ENCODE measurements at regions not wholly inside any gene's neighbourhood (a gene's known extent, or its start where the extent isn't known, plus 50 kb on each side); places are given as distances from the start of the nearest gene placed in this dataset.
"Not testable (repeated sequence)": the region's sequence is repeated elsewhere in the genome, so short reads cannot be mapped to it uniquely, and the experiment has no call there.

GRCh38 chr18:46179306-46179705, 75.1 kb downstream of the HAUS1 start:
- DNase-seq (ENCODE audit: low read depth), result no peak
- in situ Hi-C loops (cut with HindIII; ENCODE audit: low pct_unique_long_range_greater_than_20kb, low sequenced_read_pairs), result no loop called here

GRCh38 chr18:46182633-46183358, 78.6 kb downstream of the HAUS1 start:
- in situ Hi-C loops (cut with HindIII; ENCODE audit: low pct_unique_long_range_greater_than_20kb, low sequenced_read_pairs), result no loop called here
- DNase-seq (ENCODE audit: low read depth), result no peak

DNA sequence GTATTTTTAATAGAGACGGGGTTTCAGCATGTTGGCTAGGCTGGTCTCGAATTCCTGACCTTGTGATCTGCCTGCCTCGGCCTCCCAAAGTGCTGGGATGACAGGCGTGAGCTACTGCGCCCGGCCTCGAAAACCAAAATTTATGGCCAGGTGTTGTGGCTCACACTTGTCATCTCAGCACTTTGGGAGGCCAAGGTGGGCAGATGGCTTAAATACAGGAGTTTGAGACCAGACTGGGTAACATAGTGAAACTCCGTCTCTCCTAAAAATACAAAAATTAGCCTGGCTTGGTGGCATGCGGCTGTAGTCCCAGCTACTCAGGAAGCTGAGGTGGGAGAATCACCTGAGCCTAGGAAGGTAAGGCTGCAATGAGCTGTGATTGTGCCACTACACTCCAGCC, 80.1 kb downstream of the HAUS1 start:
- in situ Hi-C loops (cut with HindIII; ENCODE audit: low pct_unique_long_range_greater_than_20kb, low sequenced_read_pairs); DNase-seq (ENCODE audit: low read depth): not testable (repeated sequence)

GRCh38 chr18:46184727-46185126, 80.5 kb downstream of the HAUS1 start:
- DNase-seq (ENCODE audit: low read depth), result no peak
- in situ Hi-C loops (cut with HindIII; ENCODE audit: low pct_unique_long_range_greater_than_20kb, low sequenced_read_pairs), result no loop called here

DNA sequence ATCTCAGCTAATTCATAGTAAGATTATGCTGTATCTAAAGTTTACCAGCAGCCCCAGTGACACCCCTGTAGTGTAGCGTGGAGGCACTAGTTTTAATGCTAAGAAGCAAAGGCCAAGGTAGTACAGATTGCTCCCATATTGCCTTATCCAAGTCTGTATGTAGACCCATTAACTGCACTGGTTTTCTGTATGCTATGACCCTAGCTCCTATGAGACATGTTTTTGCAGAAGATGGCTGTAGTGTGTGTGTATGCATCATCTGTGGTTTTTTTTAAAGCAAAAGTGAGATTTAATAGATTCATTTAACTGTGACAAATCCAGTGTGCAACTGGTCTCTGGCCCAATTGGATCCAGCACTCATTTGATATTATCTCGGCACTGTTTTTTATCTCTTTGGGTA, 86.5 kb downstream of the HAUS1 start:
- DNase-seq (ENCODE audit: low read depth), result no peak
- in situ Hi-C loops (cut with HindIII; ENCODE audit: low pct_unique_long_range_greater_than_20kb, low sequenced_read_pairs), result no loop called here

GRCh38 chr18:46196627-46197243, 92.5 kb downstream of the HAUS1 start:
- in situ Hi-C loops (cut with HindIII; ENCODE audit: low pct_unique_long_range_greater_than_20kb, low sequenced_read_pairs), result no loop called here
- DNase-seq (ENCODE audit: low read depth), result no peak

DNA sequence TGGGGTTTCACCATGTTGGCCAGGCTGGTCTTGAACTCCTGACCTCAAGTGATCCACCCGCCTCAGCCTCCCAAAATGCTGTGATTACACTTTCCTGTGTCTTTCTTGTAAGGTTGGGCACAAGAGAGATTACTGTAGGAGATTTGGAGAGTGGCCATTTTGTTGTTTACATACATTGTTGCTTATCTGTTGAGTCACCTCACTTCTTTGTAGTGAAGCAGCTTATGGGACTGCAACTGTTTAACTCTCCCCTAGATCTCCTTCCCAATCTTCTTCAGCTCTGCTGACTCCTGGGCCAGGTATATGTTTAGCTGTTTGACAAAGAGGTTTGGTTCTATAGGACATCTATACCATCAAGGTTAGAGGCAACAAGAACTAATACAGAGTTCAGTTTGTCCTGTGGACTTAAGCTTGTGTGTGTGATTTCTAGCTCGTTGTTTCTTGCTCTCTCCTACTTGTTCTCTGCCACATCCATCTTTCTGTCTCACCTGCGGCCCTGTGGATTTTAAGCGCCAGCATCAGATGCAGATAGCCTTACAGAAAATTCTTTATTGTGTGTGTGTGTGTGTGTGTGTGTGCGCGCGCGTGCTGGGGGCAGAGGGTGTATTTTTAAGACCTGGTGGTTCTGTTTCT, 95.4 kb downstream of the HAUS1 start:
- peak; percentile 30 for DNase-seq (ENCODE audit: low read depth)
- in situ Hi-C loops (cut with HindIII; ENCODE audit: low pct_unique_long_range_greater_than_20kb, low sequenced_read_pairs), result no loop called here

GRCh38 chr18:46200178-46201055, 96.2 kb downstream of the HAUS1 start:
- DNase-seq (ENCODE audit: low read depth); in situ Hi-C loops (cut with HindIII; ENCODE audit: low pct_unique_long_range_greater_than_20kb, low sequenced_read_pairs): not testable (repeated sequence)

DNA sequence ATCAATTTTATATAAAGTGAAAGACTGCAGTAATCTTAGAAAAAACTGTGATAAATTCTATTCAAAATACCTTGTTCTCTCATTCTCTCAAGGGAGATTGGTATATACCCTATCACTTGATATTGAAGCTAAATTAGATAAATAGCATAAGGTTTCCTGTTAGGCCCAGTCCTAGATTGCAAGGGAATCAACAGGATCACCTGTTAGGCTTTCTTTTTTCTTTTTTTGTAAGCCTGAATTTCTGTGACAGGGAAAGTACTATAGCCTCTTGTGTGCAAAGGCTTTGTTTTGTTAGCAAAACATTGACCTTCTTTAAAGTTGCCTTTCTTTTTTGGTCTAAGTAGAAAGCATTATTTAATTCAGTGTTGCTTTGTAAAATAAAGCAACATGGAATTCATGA, 100.0 kb downstream of the HAUS1 start:
- in situ Hi-C loops (cut with HindIII; ENCODE audit: low pct_unique_long_range_greater_than_20kb, low sequenced_read_pairs), result no loop called here
- no peak for DNase-seq (ENCODE audit: low read depth)

GRCh38 chr18:46207985-46208384, 103.8 kb downstream of the HAUS1 start:
- in situ Hi-C loops (cut with HindIII; ENCODE audit: low pct_unique_long_range_greater_than_20kb, low sequenced_read_pairs), result no loop called here
- DNase-seq (ENCODE audit: low read depth), result no peak

GRCh38 chr18:46209161-46209560, 105.0 kb downstream of the HAUS1 start:
- in situ Hi-C loops (cut with HindIII; ENCODE audit: low pct_unique_long_range_greater_than_20kb, low sequenced_read_pairs), result no loop called here
- DNase-seq (ENCODE audit: low read depth), result no peak

DNA sequence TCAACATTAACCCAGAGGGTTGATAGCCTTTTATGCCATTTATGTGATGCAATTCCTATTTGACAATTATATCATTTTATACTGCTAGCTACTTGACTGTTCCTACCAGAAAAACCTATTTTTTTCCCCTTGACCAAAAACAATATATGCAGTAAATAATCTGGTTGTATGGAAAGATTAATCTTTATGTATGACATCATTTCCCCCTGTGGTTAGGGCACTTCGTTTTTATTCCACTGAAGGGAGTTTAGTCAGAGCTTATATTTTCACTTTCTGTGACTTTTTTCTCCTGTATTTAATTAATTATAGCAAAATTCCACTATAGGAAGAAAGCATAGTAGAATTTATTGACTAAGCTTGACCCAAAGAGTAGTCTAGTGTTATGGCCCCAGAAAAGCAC, 107.6 kb downstream of the HAUS1 start:
- DNase-seq (ENCODE audit: low read depth), result no peak
- in situ Hi-C loops (cut with HindIII; ENCODE audit: low pct_unique_long_range_greater_than_20kb, low sequenced_read_pairs), result no loop called here

- in situ Hi-C loops (cut with HindIII; ENCODE audit: low pct_unique_long_range_greater_than_20kb, low sequenced_read_pairs), result no loop called here
- no peak for DNase-seq (ENCODE audit: low read depth)
Measured at GRCh38 chr18:46212398-46212797, 108.2 kb downstream of the HAUS1 start.

DNA sequence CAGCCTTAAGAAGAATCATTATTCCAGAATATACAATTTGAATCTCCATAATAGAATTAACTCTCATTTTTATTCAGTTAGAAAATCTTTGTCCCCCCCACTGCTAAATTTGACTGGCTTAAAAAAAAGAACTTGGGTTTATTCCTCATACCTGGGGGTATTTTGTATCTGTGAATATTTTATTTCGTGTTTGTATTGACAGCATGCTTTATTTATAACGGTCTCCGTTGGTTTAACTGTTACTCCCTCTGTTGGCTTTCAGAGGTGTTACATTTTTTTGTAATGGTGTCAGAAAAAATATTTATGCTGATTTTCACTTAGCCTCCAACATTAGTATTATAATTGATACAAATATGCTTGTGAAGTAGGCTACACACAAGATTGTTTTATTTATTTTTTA, 109.1 kb downstream of the HAUS1 start:
- in situ Hi-C loops (cut with HindIII; ENCODE audit: low pct_unique_long_range_greater_than_20kb, low sequenced_read_pairs), result no loop called here
- no peak for DNase-seq (ENCODE audit: low read depth)

GRCh38 chr18:46214435-46214834, 110.2 kb downstream of the HAUS1 start:
- DNase-seq (ENCODE audit: low read depth), result no peak
- in situ Hi-C loops (cut with HindIII; ENCODE audit: low pct_unique_long_range_greater_than_20kb, low sequenced_read_pairs), result no loop called here

GRCh38 chr18:46215902-46216723, 111.9 kb downstream of the HAUS1 start:
- in situ Hi-C loops (cut with HindIII; ENCODE audit: low pct_unique_long_range_greater_than_20kb, low sequenced_read_pairs), result no loop called here
- no peak for DNase-seq (ENCODE audit: low read depth)

- in situ Hi-C loops (cut with HindIII; ENCODE audit: low pct_unique_long_range_greater_than_20kb, low sequenced_read_pairs), result no loop called here
- DNase-seq (ENCODE audit: low read depth), result no peak
Measured at GRCh38 chr18:46220116-46220515, 115.9 kb downstream of the HAUS1 start.

- DNase-seq (ENCODE audit: low read depth), result no peak
- in situ Hi-C loops (cut with HindIII; ENCODE audit: low pct_unique_long_range_greater_than_20kb, low sequenced_read_pairs), result no loop called here
Measured at GRCh38 chr18:46222093-46222492, 117.9 kb downstream of the HAUS1 start.
